B cell (primary cell): ENCODE measurements at regions not wholly inside any gene's neighbourhood (a gene's known extent, or its start where the extent isn't known, plus 50 kb on each side); places are given as distances from the start of the nearest gene placed in this dataset.

Experiments used
- ATAC-seq: fragments of 200-7000 bp; cut with Tn5 transposase; one replicate; pipeline ENCODE4 v1.10.0; 2021; ENCODE audit warnings: low read depth, mild to moderate bottlenecking, moderate number of reproducible peaks, moderate library complexity
- CTCF ChIA-PET: fragments of 350-600 bp; sonication (Branson Sonifier 250); formaldehyde crosslinking; loops from one replicate; lab custom pipeline; 2021; ENCODE audit warnings: antibody characterized with exemption, inconsistent platforms; lab: Charles Lee
- POLR2A ChIA-PET: fragments of 350-600 bp; sonication (Branson Sonifier 250); formaldehyde crosslinking; loops from one replicate; lab custom pipeline; 2021; ENCODE audit warnings: antibody characterized with exemption; lab: Charles Lee
- DNase-seq: peaks from one replicate; pipeline ENCODE4 v3.0.0; 2013
- H2AFZ ChIP-seq: 2 replicates; pipeline ENCODE4 v1.6.1; 2012; ENCODE audit warnings: mild to moderate bottlenecking, low read depth, low read length; ENCODE audit not compliant: insufficient read depth, poor library complexity, severe bottlenecking
- H3K27ac ChIP-seq, 2 donors: 1 replicate in 1 of 2; 2 replicates in 1 of 2; pipeline ENCODE4 v1.5.1; 2012 to 2013; ENCODE audit warnings: low read length in 2 of 2, mild to moderate bottlenecking in 2 of 2, moderate library complexity in 1 of 2
- H3K27me3 ChIP-seq, 4 experiments: fragments of 200-600 bp in 1 of 4; sonication (generic) in 1 of 4; replicated peaks in 1 of 4; 1 replicate in 2 of 4; 2 replicates in 2 of 4; pipeline versions ENCODE4 v1.6.1 to v1.7.0; 2013 to 2016; ENCODE audit warnings: low read length in 3 of 4, mild to moderate bottlenecking in 2 of 4, mixed read lengths in 1 of 4, moderate library complexity in 1 of 4; ENCODE audit not compliant: insufficient read depth in 4 of 4, control insufficient read depth in 3 of 4; ENCODE audit errors: control extremely low read depth in 1 of 4
- H3K36me3 ChIP-seq, 2 experiments: replicated peaks in 1 of 2; 1 replicate in 1 of 2; 2 replicates in 1 of 2; pipeline versions ENCODE4 v1.6.1 to v1.7.1; 2013; ENCODE audit warnings: low read length in 1 of 2; ENCODE audit not compliant: insufficient read depth in 2 of 2, control insufficient read depth in 1 of 2; ENCODE audit errors: control extremely low read depth in 1 of 2, extremely low read depth in 1 of 2
- H3K4me1 ChIP-seq, 2 donors: fragments of 200-600 bp in 1 of 2; sonication (generic) in 1 of 2; 1 replicate in 1 of 2; 2 replicates in 1 of 2; pipeline versions ENCODE4 v1.5.1 to v1.6.1; 2013 to 2017; ENCODE audit warnings: low read length in 2 of 2; ENCODE audit not compliant: control insufficient read depth in 2 of 2, insufficient read depth in 2 of 2
- H3K4me2 ChIP-seq: replicated peaks from 2 replicates; pipeline ENCODE3; 2012; ENCODE audit warnings: mild to moderate bottlenecking, low read depth, low read length; ENCODE audit not compliant: poor library complexity, severe bottlenecking
- H3K4me3 ChIP-seq, 5 experiments: fragments of 200-600 bp in 1 of 5; sonication (generic) in 1 of 5; 1 replicate in 3 of 5; 2 replicates in 2 of 5; pipeline versions ENCODE4 v1.5.1 to v1.7.0; 2011 to 2016; ENCODE audit warnings: low read length in 4 of 5, mild to moderate bottlenecking in 4 of 5, low read depth in 2 of 5, control low read depth in 1 of 5, moderate library complexity in 1 of 5; ENCODE audit not compliant: insufficient read depth in 1 of 5; ENCODE audit errors: control extremely low read depth in 1 of 5, extremely low read depth in 1 of 5
- H3K79me2 ChIP-seq: fragments of 200-600 bp; sonication (generic); one replicate; pipeline ENCODE4 v1.6.0; 2016; ENCODE audit warnings: low read length; ENCODE audit not compliant: control insufficient read depth, insufficient read depth
- H3K9ac ChIP-seq: fragments of 200-600 bp; sonication (generic); 2 replicates; pipeline ENCODE4 v1.6.1; 2017; ENCODE audit warnings: mild to moderate bottlenecking, low read length, moderate library complexity
- H3K9me3 ChIP-seq, 3 donors: one replicate each; pipeline versions ENCODE4 v1.6.1 to v1.7.1; 2013; ENCODE audit warnings: low read length in 2 of 3; ENCODE audit not compliant: control insufficient read depth in 2 of 3, insufficient read depth in 1 of 3; ENCODE audit errors: control extremely low read depth in 1 of 3
- H4K20me1 ChIP-seq: 2 replicates; pipeline ENCODE4 v1.6.0; 2012; ENCODE audit warnings: mild to moderate bottlenecking, low read length; ENCODE audit not compliant: insufficient read depth, control insufficient read depth, poor library complexity, severe bottlenecking
- H3K27ac Mint-ChIP-seq: one replicate; pipeline ENCODE4 v1.8.0; 2021; ENCODE audit warnings: mixed read lengths
- H3K27me3 Mint-ChIP-seq: one replicate; pipeline ENCODE4 v1.8.0; 2021; ENCODE audit warnings: mixed read lengths
- H3K4me1 Mint-ChIP-seq: one replicate; pipeline ENCODE4 v1.8.0; 2021; ENCODE audit warnings: mixed read lengths
- H3K4me3 Mint-ChIP-seq: one replicate; pipeline ENCODE4 v1.8.0; 2021; ENCODE audit warnings: mixed read lengths
- H3K9me3 Mint-ChIP-seq: one replicate; pipeline ENCODE4 v1.8.0; 2022; ENCODE audit warnings: mixed read lengths; ENCODE audit not compliant: insufficient read depth
- EZH2 ChIP-seq: IDR thresholded peaks from 2 replicates; pipeline ENCODE4 v1.6.1; 2012; ENCODE audit warnings: borderline replicate concordance, low read depth, mild to moderate bottlenecking, moderate library complexity, low read length; ENCODE audit not compliant: insufficient read depth, poor library complexity, severe bottlenecking
- WGBS: methylation state at CpG from one replicate; pipeline ENCODE4 v1.1.5; 2013; ENCODE audit warnings: missing lambda C conversion rate; ENCODE audit not compliant: insufficient coverage; 5-methylcytosine and 5-hydroxymethylcytosine counted together
- intact Hi-C: fragments of 100-400 bp; cut with micrococcal nuclease; formaldehyde crosslinking; loops from one replicate; pipeline ENCODE4 v1.10.0; 2022
- TF ChIP-seq, protein P1 (sequence below): fragments of 200-600 bp; IDR thresholded peaks from one replicate; pipeline ENCODE4 v1.8.0; 2022; ENCODE audit warnings: antibody characterized with exemption, mild to moderate bottlenecking

DNA sequence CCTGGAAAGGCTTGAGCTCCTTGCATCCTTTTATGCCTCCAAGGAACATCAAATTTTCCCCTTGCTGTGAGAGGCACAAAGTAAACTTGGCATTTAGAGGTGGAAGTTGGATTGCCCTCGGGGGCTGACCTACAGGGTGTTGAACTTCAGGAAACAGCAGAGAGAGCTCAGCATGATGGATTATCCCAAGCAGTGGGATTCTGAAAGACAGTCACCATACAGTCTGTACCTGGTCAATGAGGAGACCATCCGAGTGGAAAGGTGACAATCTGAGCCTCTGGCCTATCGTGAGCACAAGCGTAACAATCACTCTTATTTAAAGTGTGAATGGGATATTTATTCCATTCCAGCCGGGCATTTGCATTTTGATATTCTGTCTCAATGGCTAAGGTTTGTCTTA lies 105.6 kb upstream of the NECTIN3 start:
- H4K20me1 ChIP-seq, result no peaks in the 10 kb centered on the region
- 80% methylated on average over 4 of the region's 5 CpGs for WGBS
- no peak overlapping the region for H3K27ac Mint-ChIP-seq
- no peak overlapping the region for H2AFZ ChIP-seq
- TF ChIP-seq, protein P1, sequence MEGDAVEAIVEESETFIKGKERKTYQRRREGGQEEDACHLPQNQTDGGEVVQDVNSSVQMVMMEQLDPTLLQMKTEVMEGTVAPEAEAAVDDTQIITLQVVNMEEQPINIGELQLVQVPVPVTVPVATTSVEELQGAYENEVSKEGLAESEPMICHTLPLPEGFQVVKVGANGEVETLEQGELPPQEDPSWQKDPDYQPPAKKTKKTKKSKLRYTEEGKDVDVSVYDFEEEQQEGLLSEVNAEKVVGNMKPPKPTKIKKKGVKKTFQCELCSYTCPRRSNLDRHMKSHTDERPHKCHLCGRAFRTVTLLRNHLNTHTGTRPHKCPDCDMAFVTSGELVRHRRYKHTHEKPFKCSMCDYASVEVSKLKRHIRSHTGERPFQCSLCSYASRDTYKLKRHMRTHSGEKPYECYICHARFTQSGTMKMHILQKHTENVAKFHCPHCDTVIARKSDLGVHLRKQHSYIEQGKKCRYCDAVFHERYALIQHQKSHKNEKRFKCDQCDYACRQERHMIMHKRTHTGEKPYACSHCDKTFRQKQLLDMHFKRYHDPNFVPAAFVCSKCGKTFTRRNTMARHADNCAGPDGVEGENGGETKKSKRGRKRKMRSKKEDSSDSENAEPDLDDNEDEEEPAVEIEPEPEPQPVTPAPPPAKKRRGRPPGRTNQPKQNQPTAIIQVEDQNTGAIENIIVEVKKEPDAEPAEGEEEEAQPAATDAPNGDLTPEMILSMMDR, result no peak
- no peak for TF ChIP-seq EZH2
- POLR2A ChIA-PET, result no interaction called here
- no peak overlapping the region for H3K4me2 ChIP-seq
- H3K4me3 ChIP-seq, result no peak overlapping the region
- H3K9me3 Mint-ChIP-seq, result peaks cover 2% of the 10 kb centered on the region
- no peak overlapping the region for H3K27ac ChIP-seq
- H3K4me3 Mint-ChIP-seq, result no peak overlapping the region
- no peak for ATAC-seq
- no peak overlapping the region for H3K9ac ChIP-seq
- no peak for DNase-seq
- no peaks in the 10 kb centered on the region for H3K36me3 ChIP-seq
- no peaks in the 10 kb centered on the region for H3K27me3 ChIP-seq
- H3K4me1 Mint-ChIP-seq, result no peaks in the 10 kb centered on the region
- no peaks in the 10 kb centered on the region for H3K27me3 Mint-ChIP-seq
- no peaks in the 10 kb centered on the region for H3K4me1 ChIP-seq
- CTCF ChIA-PET, result no interaction called here
- no peaks in the 10 kb centered on the region for H3K79me2 ChIP-seq
- H3K9me3 ChIP-seq, result peaks cover 0 to 9% (median 0%) of the 10 kb centered on the region in 3 donors
- intact Hi-C loops, result no loop called here

- Histone ChIP-seq H2AFZ (no peak overlapping the region), H3K4me3 (no peak overlapping the region), H3K9me3 (peaks cover 0 to 9% (median 0%) of the 10 kb centered on the region in 3 donors), H3K4me2 (no peak overlapping the region), H3K27me3 (no peaks in the 10 kb centered on the region), H3K27ac (no peak overlapping the region), H3K4me1 (no peaks in the 10 kb centered on the region), H3K36me3 (no peaks in the 10 kb centered on the region), H3K79me2 (no peaks in the 10 kb centered on the region), H3K9ac (no peak overlapping the region), H4K20me1 (no peaks in the 10 kb centered on the region)
- H3K4me1 Mint-ChIP-seq, result no peaks in the 10 kb centered on the region
- H3K4me3 Mint-ChIP-seq, result no peak overlapping the region
- TF ChIP-seq, protein P1, result no peak
- no peak for TF ChIP-seq EZH2
- no peak for DNase-seq
- H3K27ac Mint-ChIP-seq, result no peak overlapping the region
- POLR2A ChIA-PET, result no interaction called here
- CTCF ChIA-PET, result no interaction called here
- WGBS, result 100% methylated on average over 1 of the region's 3 CpGs
- ATAC-seq, result no peak
- intact Hi-C loops, result no loop called here
- H3K27me3 Mint-ChIP-seq, result no peaks in the 10 kb centered on the region
- peaks cover 2% of the 10 kb centered on the region for H3K9me3 Mint-ChIP-seq
These were observed 104.5 kb upstream of the NECTIN3 start for GRCh38 chr3:110966966-110967663.
